IPS-15b (cell line): ENCODE measurements at regions not wholly inside any gene's neighbourhood (a gene's known extent, or its start where the extent isn't known, plus 50 kb on each side); places are given as distances from the start of the nearest gene placed in this dataset.

Experiments
- H3K27me3 ChIP-seq: one replicate; pipeline ENCODE4 v1.6.1; 2013; ENCODE audit warnings: low read length; ENCODE audit not compliant: control insufficient read depth, insufficient read depth
- H3K36me3 ChIP-seq: one replicate; pipeline ENCODE4 v1.6.1; 2013; ENCODE audit warnings: low read length; ENCODE audit not compliant: control insufficient read depth, insufficient read depth
- H3K4me1 ChIP-seq: one replicate; pipeline ENCODE4 v1.6.1; 2013; ENCODE audit warnings: mild to moderate bottlenecking, low read length; ENCODE audit not compliant: control insufficient read depth, insufficient read depth
- H3K4me3 ChIP-seq: one replicate; pipeline ENCODE4 v1.5.1; 2013; ENCODE audit warnings: low read depth, low read length
- H3K9ac ChIP-seq: one replicate; pipeline ENCODE4 v1.6.1; 2013; ENCODE audit warnings: low read depth, mild to moderate bottlenecking, low read length
- H3K9me3 ChIP-seq: one replicate; pipeline ENCODE4 v1.6.1; 2013; ENCODE audit warnings: mild to moderate bottlenecking, low read length; ENCODE audit not compliant: control insufficient read depth, insufficient read depth

DNA sequence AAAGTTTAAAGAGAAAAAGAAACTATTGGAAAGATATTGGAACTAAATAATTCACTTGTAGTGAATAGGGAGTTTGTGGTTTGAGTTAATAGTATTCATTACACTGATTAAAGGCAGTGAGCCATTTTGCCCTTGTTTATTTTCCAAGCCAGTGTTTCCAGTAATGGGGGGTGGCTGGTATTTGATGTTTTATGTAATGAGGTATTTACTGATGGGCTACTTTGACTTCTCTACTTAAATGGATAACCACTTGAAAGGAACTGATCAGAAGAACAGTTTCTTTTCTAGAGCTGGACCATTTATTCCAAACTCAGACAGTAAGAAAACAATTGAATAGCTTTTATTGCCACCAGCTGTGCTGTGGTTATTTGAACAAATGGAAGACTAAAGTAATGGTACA is 227.0 kb upstream of the HDAC9 start:
- Histone ChIP-seq H3K36me3 (no peaks in the 10 kb centered on the region), H3K27me3 (no peaks in the 10 kb centered on the region)

DNA sequence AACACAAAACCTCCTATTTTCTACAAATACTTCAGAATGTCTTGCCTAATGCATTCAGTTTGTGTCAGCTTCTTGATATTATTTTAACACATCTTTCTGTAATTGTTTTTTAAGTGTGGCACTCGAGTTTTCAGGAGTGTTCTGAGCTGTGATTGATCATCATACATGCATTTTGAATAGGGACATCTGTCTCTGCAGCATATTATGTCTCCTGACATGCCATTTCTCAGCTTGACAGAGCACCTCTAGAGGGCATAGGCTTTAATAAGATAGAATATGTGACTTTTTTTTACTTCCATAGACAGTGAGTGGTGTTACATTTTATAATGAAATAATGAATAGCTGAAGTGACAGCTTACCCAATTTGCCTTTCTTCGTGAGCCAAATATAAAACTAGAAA is 219.2 kb upstream of the HDAC9 start:
- Histone ChIP-seq H3K9me3 (no peaks in the 10 kb centered on the region), H3K36me3 (no peaks in the 10 kb centered on the region), H3K9ac (no peak overlapping the region), H3K27me3 (no peaks in the 10 kb centered on the region), H3K4me1 (no peaks in the 10 kb centered on the region), H3K4me3 (no peak overlapping the region)

More for the DNA sequence above, 227.0 kb upstream of the HDAC9 start:
- Histone ChIP-seq H3K4me1 (no peaks in the 10 kb centered on the region), H3K9me3 (no peaks in the 10 kb centered on the region), H3K4me3 (no peak overlapping the region), H3K9ac (no peak overlapping the region)

DNA sequence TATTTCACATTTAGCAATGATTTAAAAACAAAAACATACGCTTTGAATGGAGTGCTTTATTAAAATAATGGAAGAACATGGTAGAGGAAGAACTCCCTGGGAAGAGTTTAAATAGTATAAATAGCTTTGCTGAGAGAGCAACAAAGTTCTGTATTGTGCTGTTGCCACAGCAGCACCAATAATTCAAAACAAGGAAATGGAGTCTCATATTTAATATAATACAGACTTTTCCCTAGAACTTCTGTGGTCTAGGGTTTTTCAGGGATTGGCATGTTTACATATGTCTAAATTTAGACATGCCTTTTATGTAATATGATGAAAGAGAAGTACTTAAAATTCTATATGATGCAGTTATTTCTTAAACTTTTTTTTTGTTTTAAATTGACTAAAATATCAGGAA is 217.2 kb upstream of the HDAC9 start:
- Histone ChIP-seq H3K4me1 (no peaks in the 10 kb centered on the region), H3K27me3 (no peaks in the 10 kb centered on the region), H3K4me3 (no peak overlapping the region), H3K9ac (no peak overlapping the region), H3K36me3 (no peaks in the 10 kb centered on the region), H3K9me3 (no peaks in the 10 kb centered on the region)

DNA sequence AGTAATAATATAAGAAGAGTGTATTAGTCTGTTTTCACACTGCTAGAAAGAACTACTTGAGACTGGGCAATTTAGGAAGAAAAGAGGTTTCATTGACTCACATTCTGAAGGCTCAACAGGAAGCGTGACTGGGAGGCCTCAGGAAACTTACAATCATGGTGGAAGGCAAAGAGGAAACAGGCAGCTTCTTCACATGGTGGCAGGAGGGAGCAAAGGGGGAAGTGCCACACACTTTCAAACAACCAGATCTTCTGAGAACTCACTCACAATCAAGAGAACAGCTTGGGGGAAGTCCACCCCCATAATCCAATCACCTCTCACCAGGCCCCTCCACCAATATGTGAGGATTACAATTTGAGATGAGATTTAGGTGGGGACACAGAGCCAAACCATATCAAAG is 212.5 kb upstream of the HDAC9 start:
- Histone ChIP-seq H3K36me3 (no peaks in the 10 kb centered on the region), H3K4me3 (no peak overlapping the region), H3K4me1 (no peaks in the 10 kb centered on the region), H3K27me3 (no peaks in the 10 kb centered on the region), H3K9ac (no peak overlapping the region), H3K9me3 (no peaks in the 10 kb centered on the region)

DNA sequence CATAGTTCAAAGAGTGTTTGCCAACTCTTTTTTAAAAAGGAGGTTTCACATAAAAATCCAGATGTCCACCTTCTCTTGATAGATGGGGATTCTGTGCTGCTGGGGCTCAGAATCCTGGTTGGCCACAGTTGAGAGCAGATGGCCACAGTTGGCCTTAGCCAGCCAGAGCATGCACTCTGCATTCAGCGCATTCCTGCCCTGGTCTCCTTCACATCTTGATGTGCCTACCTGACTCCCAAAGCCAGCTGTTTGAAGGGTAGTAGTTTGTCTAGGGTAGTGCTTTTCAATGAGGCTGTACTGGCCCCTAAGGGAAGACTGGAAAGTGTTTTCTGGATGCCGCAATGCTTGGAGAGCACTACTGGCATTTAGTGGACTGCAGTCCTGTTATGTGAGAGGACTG is 208.1 kb upstream of the HDAC9 start:
- Histone ChIP-seq H3K4me3 (no peak overlapping the region), H3K9me3 (no peaks in the 10 kb centered on the region), H3K4me1 (no peaks in the 10 kb centered on the region), H3K9ac (no peak overlapping the region), H3K36me3 (no peaks in the 10 kb centered on the region), H3K27me3 (no peaks in the 10 kb centered on the region)

DNA sequence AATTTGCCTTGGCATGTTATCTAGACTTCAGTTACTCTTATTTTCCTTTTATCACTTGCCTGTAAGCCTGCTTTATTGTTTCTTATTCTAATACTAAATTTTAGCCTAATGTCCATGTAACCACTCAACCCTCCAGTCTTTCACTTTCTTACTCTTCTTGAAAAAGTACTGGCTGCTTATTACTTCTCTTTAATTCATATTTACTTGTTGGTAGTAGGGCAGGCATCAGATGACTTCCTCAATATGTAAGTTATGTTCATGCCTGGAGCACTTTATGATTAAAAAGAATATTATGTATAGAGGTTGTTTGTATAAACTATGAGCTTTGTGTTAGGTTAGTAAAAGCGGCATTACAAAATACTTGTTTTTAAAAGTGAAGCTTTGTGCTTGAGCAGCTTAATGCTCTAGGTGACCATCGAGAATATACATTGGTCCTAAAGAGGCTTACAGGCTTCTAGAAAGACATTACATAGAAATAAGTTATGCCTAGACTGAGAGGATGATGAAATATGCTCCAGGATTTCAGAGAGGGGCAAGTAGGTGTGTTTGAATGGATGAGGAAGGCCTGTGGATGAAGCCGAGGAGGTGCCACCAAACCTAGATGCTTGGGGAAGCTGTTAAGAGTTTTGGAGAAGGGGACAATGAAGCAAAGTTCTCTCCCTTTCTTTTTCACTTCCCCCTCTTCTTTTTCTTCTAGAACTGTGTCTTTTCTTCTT is 207.1 kb upstream of the HDAC9 start:
- Histone ChIP-seq H3K4me3 (no peak overlapping the region), H3K9me3 (no peaks in the 10 kb centered on the region), H3K36me3 (no peaks in the 10 kb centered on the region), H3K4me1 (no peaks in the 10 kb centered on the region), H3K9ac (no peak overlapping the region), H3K27me3 (no peaks in the 10 kb centered on the region)

DNA sequence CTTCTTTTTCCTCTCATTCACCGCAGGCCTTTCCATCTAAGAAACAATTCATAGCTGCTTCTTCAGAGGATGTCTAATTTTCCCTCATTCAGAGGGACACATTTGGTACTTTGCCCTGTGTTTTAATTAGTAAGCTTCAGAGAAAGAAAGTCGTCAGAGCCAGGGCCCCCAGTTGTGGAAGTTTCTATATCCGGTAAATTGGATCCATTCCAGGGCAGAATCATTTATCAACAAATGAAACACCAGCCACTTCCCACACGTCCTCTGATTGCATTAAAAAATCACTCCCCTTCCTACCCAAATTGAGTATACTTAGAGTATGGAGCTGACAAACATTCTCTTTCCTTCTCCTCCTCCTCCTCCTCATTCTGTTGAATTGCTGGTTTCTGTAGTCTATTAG is 205.8 kb upstream of the HDAC9 start:
- H3K4me1 ChIP-seq, result no peaks in the 10 kb centered on the region
- H3K27me3 ChIP-seq, result no peaks in the 10 kb centered on the region
- H3K9me3 ChIP-seq, result no peaks in the 10 kb centered on the region
- H3K4me3 ChIP-seq, result no peak overlapping the region
- H3K36me3 ChIP-seq, result no peaks in the 10 kb centered on the region
- H3K9ac ChIP-seq, result no peak overlapping the region

DNA sequence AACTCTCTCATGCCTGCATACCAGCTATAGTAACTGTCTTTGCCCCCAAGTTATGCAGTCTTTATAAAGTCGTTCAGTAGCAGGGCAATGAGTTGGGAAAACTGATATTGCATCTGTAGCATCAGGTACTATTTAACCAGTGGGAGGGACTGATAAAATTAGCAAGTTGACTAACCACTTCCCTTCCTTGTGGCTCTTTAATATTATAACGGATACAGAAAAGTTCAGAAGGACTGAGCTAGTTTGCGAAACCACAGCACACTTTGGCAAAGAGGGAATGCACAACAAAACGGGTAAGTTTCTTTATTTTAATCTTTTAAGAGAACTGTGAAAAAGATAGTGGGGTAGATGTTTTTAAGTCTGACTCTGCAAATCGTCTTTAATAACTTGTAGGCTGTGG is 205.3 kb upstream of the HDAC9 start:
- Histone ChIP-seq H3K4me1 (no peaks in the 10 kb centered on the region), H3K4me3 (no peak overlapping the region), H3K9ac (no peak overlapping the region), H3K9me3 (no peaks in the 10 kb centered on the region), H3K36me3 (no peaks in the 10 kb centered on the region), H3K27me3 (no peaks in the 10 kb centered on the region)

DNA sequence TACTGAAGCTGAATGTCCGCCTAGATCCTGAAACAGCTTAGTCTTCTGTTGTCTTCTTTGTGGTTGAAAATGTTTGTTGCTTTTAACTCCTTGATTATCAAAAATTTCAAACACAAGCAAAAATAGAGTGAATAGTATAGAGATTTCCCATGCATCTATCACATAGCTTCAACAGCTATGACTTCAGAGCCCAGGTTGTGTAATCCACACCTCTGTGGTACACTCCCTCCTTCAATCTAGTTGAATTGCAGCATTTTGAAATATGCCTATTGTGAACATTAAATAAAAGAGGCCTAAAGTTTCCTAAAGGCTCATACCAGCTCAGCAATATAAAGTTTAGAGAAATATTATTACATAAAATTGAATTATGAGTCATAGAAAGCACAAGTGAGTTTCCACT is 204.7 kb upstream of the HDAC9 start:
- Histone ChIP-seq H3K9me3 (no peaks in the 10 kb centered on the region), H3K9ac (no peak overlapping the region), H3K4me1 (no peaks in the 10 kb centered on the region), H3K4me3 (no peak overlapping the region), H3K36me3 (no peaks in the 10 kb centered on the region), H3K27me3 (no peaks in the 10 kb centered on the region)

DNA sequence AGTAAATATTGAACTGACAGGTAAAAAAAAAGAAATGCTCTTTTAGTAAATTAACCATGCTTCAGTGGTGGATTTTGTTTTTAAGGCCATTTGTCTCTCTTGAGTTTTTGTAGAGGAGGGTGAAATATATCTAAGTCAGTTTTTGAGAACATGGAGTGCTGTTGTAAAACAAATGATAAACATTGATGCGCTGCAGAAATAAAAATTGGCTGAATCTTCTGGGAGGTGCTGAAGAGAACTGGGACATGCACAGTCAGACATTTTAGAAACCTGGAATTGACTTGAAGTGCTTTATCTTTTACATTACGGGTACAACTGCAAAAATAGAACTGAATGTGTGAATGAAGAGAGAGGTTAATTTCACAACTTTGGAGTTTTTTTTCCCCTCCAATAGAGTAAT is 203.0 kb upstream of the HDAC9 start:
- H3K4me3 ChIP-seq, result no peak overlapping the region
- H3K27me3 ChIP-seq, result no peaks in the 10 kb centered on the region
- H3K36me3 ChIP-seq, result no peaks in the 10 kb centered on the region
- no peaks in the 10 kb centered on the region for H3K9me3 ChIP-seq
- no peak overlapping the region for H3K9ac ChIP-seq
- no peaks in the 10 kb centered on the region for H3K4me1 ChIP-seq

DNA sequence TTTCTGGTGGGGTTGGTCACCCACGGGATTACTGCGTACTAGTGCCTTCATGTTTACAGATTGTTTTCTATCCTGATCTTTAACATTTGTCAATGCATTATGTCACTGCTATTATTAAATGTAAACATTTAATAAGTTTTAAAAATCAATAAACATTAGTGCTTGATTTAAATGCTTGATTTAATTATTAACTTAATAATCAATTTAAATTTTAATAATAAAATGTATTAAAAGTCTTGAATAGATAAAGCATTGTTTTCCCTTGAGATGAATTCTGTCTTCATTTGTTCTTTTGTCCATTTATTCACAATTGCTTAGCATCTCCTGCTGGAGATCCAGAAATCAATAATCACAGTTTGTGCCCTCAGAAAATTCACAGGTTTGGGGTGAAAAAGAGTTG is 201.8 kb upstream of the HDAC9 start:
- H3K9ac ChIP-seq, result no peak overlapping the region
- no peaks in the 10 kb centered on the region for H3K4me1 ChIP-seq
- no peaks in the 10 kb centered on the region for H3K36me3 ChIP-seq
- H3K9me3 ChIP-seq, result no peaks in the 10 kb centered on the region
- H3K27me3 ChIP-seq, result no peaks in the 10 kb centered on the region
- no peak overlapping the region for H3K4me3 ChIP-seq

DNA sequence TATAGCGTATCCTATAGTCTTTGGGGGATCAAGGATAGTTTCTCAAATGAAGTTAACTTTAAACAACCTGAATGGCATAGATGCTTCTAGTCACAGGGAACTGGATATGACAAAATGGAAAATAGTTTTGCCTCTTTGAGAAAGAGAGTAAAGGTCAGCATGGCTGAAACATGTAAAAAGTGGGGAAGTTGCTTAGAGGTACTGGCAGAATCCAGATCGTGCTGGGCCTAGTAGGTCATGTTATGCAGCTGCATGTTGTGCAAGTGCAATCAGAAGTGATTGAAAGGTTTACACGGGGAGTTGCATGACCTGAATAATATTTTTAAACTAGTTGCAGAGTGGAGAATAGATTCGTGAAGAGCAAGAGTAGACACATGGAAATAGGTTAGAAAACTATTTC is 201.1 kb upstream of the HDAC9 start:
- Histone ChIP-seq H3K36me3 (no peaks in the 10 kb centered on the region), H3K9ac (no peak overlapping the region)

More for the DNA sequence above, 201.1 kb upstream of the HDAC9 start:
- no peaks in the 10 kb centered on the region for H3K4me1 ChIP-seq
- H3K4me3 ChIP-seq, result no peak overlapping the region
- no peaks in the 10 kb centered on the region for H3K9me3 ChIP-seq
- H3K27me3 ChIP-seq, result no peaks in the 10 kb centered on the region
